Transverse colon (tissue), 4 donors: ENCODE measurements at regions not wholly inside any gene's neighbourhood (a gene's known extent, or its start where the extent isn't known, plus 50 kb on each side); places are given as distances from the start of the nearest gene placed in this dataset.

Experiments used
- DNase-seq: peaks from one replicate; pipeline ENCODE4 v3.0.0-alpha.2; 2019
- H3K27ac ChIP-seq, 4 donors: fragments of 200-600 bp; sonication (generic); 2 replicates each; pipeline ENCODE4 v1.5.1; 2016 to 2018; ENCODE audit warnings: inconsistent platforms in 4 of 4
- H3K27me3 ChIP-seq: fragments of 200-600 bp; sonication (generic); 2 replicates; pipeline ENCODE4 v1.5.1; 2017; ENCODE audit warnings: inconsistent platforms
- H3K36me3 ChIP-seq, 4 donors: fragments of 200-600 bp; sonication (generic); 2 replicates each; pipeline ENCODE4 v1.5.1; 2017 to 2019; ENCODE audit warnings: inconsistent platforms in 4 of 4
- H3K4me1 ChIP-seq, 4 donors: fragments of 200-600 bp; sonication (generic); 2 replicates each; pipeline ENCODE4 v1.5.1; 2017 to 2020; ENCODE audit warnings: inconsistent platforms in 4 of 4
- H3K4me3 ChIP-seq, 4 donors: fragments of 200-600 bp; sonication (generic); 1 replicate in 1 of 4; 2 replicates in 3 of 4; pipeline versions ENCODE4 v1.5.1 to v1.6.1; 2017 to 2019; ENCODE audit warnings: inconsistent platforms in 4 of 4
- H3K9me3 ChIP-seq, 2 donors: fragments of 200-600 bp; sonication (generic); 2 replicates each; pipeline ENCODE4 v1.5.1; 2017 to 2019; ENCODE audit warnings: inconsistent platforms in 2 of 2
- CTCF ChIP-seq, 5 experiments: fragments of 200-600 bp in 3 of 5; fragments of 450-650 bp in 2 of 5; sonication (generic) in 3 of 5; IDR thresholded peaks; 1 replicate in 2 of 5; 2 replicates in 3 of 5; pipeline ENCODE4 v1.5.1; 2016 to 2017; ENCODE audit warnings: antibody characterized with exemption in 5 of 5, inconsistent platforms in 3 of 5, mild to moderate bottlenecking in 2 of 5, moderate library complexity in 1 of 5
- EP300 ChIP-seq: sonication (generic); formaldehyde crosslinking; IDR thresholded peaks from one replicate; pipeline ENCODE4 v1.6.1; 2017; ENCODE audit warnings: antibody characterized with exemption, low read depth
- POLR2A ChIP-seq: fragments of 450-650 bp; IDR thresholded peaks from one replicate; pipeline ENCODE4 v1.6.1; 2016; ENCODE audit warnings: antibody characterized with exemption, mild to moderate bottlenecking, moderate library complexity
- POLR2AphosphoS5 ChIP-seq, 3 donors: sonication (generic); formaldehyde crosslinking; IDR thresholded peaks; one replicate each; pipeline ENCODE4 v1.6.1; 2016; ENCODE audit warnings: antibody characterized with exemption in 3 of 3
- WGBS, 2 donors: methylation state at CpG; one replicate each; pipeline ENCODE4 v1.1.5; 2018; ENCODE audit warnings: low coverage in 1 of 2; 5-methylcytosine and 5-hydroxymethylcytosine counted together
- in situ Hi-C, 4 donors: fragments of 200-750 bp; cut with MboI; loops; one replicate each; pipeline versions ENCODE4 v1.15.0 to v1.15.1; 2017; ENCODE audit warnings: low sequenced_read_pairs in 3 of 4, low pct_ligation_motif_present in 1 of 4, low pct_unique_long_range_greater_than_20kb in 1 of 4
- intact Hi-C: fragments of 100-400 bp; cut with DNase I; formaldehyde crosslinking; loops from one replicate; pipeline ENCODE4 v1.15.1; 2023; ENCODE audit warnings: low total_unique reads

- DNase-seq: no peak
- Histone ChIP-seq H3K4me1 (no peaks in the 10 kb centered on the region), H3K36me3 (no peaks in the 10 kb centered on the region), H3K9me3 (no peaks in the 10 kb centered on the region), H3K27ac (no peak overlapping the region), H3K27me3 (no peaks in the 10 kb centered on the region), H3K4me3 (no peak overlapping the region)
- intact Hi-C loops (no loop called here), in situ Hi-C loops (no loop called here)
- 79 to 81% methylated on average over 6 of the region's 6 CpGs for WGBS, 2 donors
- TF ChIP-seq EP300: no peak
- TF ChIP-seq POLR2AphosphoS5 (IDR thresholded peaks at IDR 0.05): no peak
- TF ChIP-seq POLR2A: no peak
- no peak for TF ChIP-seq CTCF (IDR thresholded peaks at IDR 0.05)
These were observed 1126.4 kb upstream of the C9orf72 start for GRCh38 chr9:28699632-28700031.

GRCh38 chr9:28707616-28708015 lies 1134.3 kb upstream of the C9orf72 start:
- in situ Hi-C loops (no loop called here), intact Hi-C loops (no loop called here)
- TF ChIP-seq CTCF (IDR thresholded peaks at IDR 0.05): no peak
- no peak for TF ChIP-seq POLR2A
- no peak for TF ChIP-seq POLR2AphosphoS5 (IDR thresholded peaks at IDR 0.05)
- TF ChIP-seq EP300: no peak
- Histone ChIP-seq H3K36me3 (no peaks in the 10 kb centered on the region), H3K27ac (no peak overlapping the region), H3K9me3 (no peaks in the 10 kb centered on the region), H3K27me3 (no peaks in the 10 kb centered on the region), H3K4me3 (no peak overlapping the region), H3K4me1 (no peaks in the 10 kb centered on the region)
- WGBS, 2 donors: 58 to 62% methylated on average over 2 of the region's 2 CpGs
- no peak for DNase-seq

GRCh38 chr9:28714188-28714587 lies 1140.9 kb upstream of the C9orf72 start:
- H3K27me3 ChIP-seq: no peaks in the 10 kb centered on the region
- no peak overlapping the region for H3K4me3 ChIP-seq
- intact Hi-C loops (no loop called here), in situ Hi-C loops (no loop called here)
- no peak overlapping the region for H3K27ac ChIP-seq
- no peaks in the 10 kb centered on the region for H3K9me3 ChIP-seq
- 38 to 79% methylated on average over 1 to 3 of the region's 3 CpGs for WGBS, 2 donors
- DNase-seq: no peak
- H3K36me3 ChIP-seq: no peaks in the 10 kb centered on the region
- TF ChIP-seq EP300: no peak
- TF ChIP-seq POLR2AphosphoS5 (IDR thresholded peaks at IDR 0.05): no peak
- no peak for TF ChIP-seq POLR2A
- no peak for TF ChIP-seq CTCF (IDR thresholded peaks at IDR 0.05)
- no peaks in the 10 kb centered on the region for H3K4me1 ChIP-seq

GRCh38 chr9:28718226-28718625 lies 1144.9 kb upstream of the C9orf72 start:
- WGBS, 2 donors: 13 to 53% methylated on average over 1 of the region's 1 CpG
- no peaks in the 10 kb centered on the region for H3K9me3 ChIP-seq
- intact Hi-C loops: no loop called here
- no peak overlapping the region for H3K27ac ChIP-seq
- no peaks in the 10 kb centered on the region for H3K4me1 ChIP-seq
- TF ChIP-seq POLR2AphosphoS5 (IDR thresholded peaks at IDR 0.05) (no peak), POLR2A (no peak), CTCF (IDR thresholded peaks at IDR 0.05) (no peak), EP300 (no peak)
- in situ Hi-C loops: no loop called here
- H3K36me3 ChIP-seq: no peaks in the 10 kb centered on the region
- no peaks in the 10 kb centered on the region for H3K27me3 ChIP-seq
- H3K4me3 ChIP-seq: no peak overlapping the region
- DNase-seq: no peak
